ENCODE measurements at regions not wholly inside any gene's neighbourhood (a gene's known extent, or its start where the extent isn't known, plus 50 kb on each side); places are given as distances from the start of the nearest gene placed in this dataset.

- TF ChIP-seq RELB (IDR thresholded peaks at IDR 0.05; ENCODE audit: low read depth) (no peak), NR2C2 (IDR thresholded peaks at IDR 0.05; ENCODE audit: borderline replicate concordance, control insufficient read depth, insufficient read length, low read depth) (no peak), EZH2 (IDR thresholded peaks at IDR 0.05; ENCODE audit: borderline replicate concordance, control insufficient read depth, low read depth, low read length) (no peak), ZNF217 (IDR thresholded peaks at IDR 0.05) (no peak), ZNF592 (IDR thresholded peaks at IDR 0.05) (no peak), ZBTB33 (IDR thresholded peaks at IDR 0.05) (no peak), USF2 (IDR thresholded peaks at IDR 0.05; ENCODE audit: borderline replicate concordance, low read depth, low read length) (no peak), BCL11A (IDR thresholded peaks at IDR 0.05; ENCODE audit: low read depth, low read length) (no peak), CBFB (IDR thresholded peaks at IDR 0.05; ENCODE audit: low read depth) (no peak)
- TF ChIP-seq, protein P1, sequence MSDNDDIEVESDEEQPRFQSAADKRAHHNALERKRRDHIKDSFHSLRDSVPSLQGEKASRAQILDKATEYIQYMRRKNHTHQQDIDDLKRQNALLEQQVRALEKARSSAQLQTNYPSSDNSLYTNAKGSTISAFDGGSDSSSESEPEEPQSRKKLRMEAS (IDR thresholded peaks at IDR 0.05; ENCODE audit: low read depth, low read length), result no peak
- TF ChIP-seq, protein P2, sequence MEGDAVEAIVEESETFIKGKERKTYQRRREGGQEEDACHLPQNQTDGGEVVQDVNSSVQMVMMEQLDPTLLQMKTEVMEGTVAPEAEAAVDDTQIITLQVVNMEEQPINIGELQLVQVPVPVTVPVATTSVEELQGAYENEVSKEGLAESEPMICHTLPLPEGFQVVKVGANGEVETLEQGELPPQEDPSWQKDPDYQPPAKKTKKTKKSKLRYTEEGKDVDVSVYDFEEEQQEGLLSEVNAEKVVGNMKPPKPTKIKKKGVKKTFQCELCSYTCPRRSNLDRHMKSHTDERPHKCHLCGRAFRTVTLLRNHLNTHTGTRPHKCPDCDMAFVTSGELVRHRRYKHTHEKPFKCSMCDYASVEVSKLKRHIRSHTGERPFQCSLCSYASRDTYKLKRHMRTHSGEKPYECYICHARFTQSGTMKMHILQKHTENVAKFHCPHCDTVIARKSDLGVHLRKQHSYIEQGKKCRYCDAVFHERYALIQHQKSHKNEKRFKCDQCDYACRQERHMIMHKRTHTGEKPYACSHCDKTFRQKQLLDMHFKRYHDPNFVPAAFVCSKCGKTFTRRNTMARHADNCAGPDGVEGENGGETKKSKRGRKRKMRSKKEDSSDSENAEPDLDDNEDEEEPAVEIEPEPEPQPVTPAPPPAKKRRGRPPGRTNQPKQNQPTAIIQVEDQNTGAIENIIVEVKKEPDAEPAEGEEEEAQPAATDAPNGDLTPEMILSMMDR (IDR thresholded peaks at IDR 0.05 in 2 of 3, conservative IDR thresholded peaks at IDR 0.05 in 1 of 3; ENCODE audit: control insufficient read depth in 2 of 3, extremely low read depth in 1 of 3, insufficient read depth in 1 of 3, low read depth in 3 of 3, low read length in 3 of 3), result no peak
These were observed 177.3 kb upstream of the TSHZ2 start for GRCh38 chr20:52794853-52795252.

All from GM12878 (cell line).